ENCODE measurements at regions not wholly inside any gene's neighbourhood (a gene's known extent, or its start where the extent isn't known, plus 50 kb on each side); places are given as distances from the start of the nearest gene placed in this dataset.

DNA sequence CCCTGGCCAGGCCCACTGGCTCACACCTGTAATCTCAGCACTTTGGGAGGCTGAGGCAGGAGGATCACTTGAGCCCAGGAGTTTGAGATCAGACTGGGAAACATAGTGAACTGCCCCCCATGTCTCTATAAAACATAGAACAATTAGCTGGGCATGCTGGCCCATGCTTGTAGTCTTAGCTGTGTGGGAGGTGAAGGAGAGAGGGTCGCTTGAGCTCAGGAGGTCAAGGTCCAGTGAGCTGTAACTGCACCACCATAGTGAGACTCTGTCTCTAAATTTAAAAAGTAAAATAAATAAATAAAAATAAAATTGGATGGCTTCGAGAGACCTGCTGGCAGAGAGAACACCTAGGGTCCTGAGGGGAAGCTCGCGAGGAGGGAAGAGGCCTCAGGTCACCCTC is 69.9 kb upstream of the PARD3 start:
- TF ChIP-seq CTCF (conservative IDR thresholded peaks at IDR 0.05; ENCODE audit: low read depth, low read length) (no peak), EZH2 (IDR thresholded peaks at IDR 0.05; ENCODE audit: borderline replicate concordance, low read depth, low read length, poor library complexity, severe bottlenecking) (no peak)
